HEK293T (cell line): ENCODE measurements at regions not wholly inside any gene's neighbourhood (a gene's known extent, or its start where the extent isn't known, plus 50 kb on each side); places are given as distances from the start of the nearest gene placed in this dataset.

Experiments used
- ARNT ChIP-seq: fragments of 450-650 bp; IDR thresholded peaks from 2 replicates; pipeline ENCODE4 v1.6.1; 2017; ENCODE audit warnings: mild to moderate bottlenecking
- BHLHE40 ChIP-seq: fragments of 450-650 bp; IDR thresholded peaks from 2 replicates; pipeline ENCODE4 v1.6.1; 2016; ENCODE audit warnings: mild to moderate bottlenecking, moderate library complexity, borderline replicate concordance
- CTBP1 ChIP-seq: fragments of 450-650 bp; IDR thresholded peaks from 2 replicates; pipeline ENCODE4 v1.6.1; 2016; ENCODE audit warnings: borderline replicate concordance
- L3MBTL2 ChIP-seq: fragments of 450-650 bp; conservative IDR thresholded peaks from 2 replicates; pipeline ENCODE4 v1.6.1; 2016; ENCODE audit warnings: mild to moderate bottlenecking
- SP1 ChIP-seq: fragments of 450-650 bp; IDR thresholded peaks from 2 replicates; pipeline ENCODE4 v1.6.1; 2017
- SUZ12 ChIP-seq: fragments of 450-650 bp; IDR thresholded peaks from 2 replicates; pipeline ENCODE4 v1.6.1; 2016; ENCODE audit warnings: mild to moderate bottlenecking
- ZNF384 ChIP-seq: fragments of 450-650 bp; IDR thresholded peaks from 2 replicates; pipeline ENCODE4 v1.6.1; 2016
- TF ChIP-seq, protein P1 (sequence below): fragments of 450-650 bp; IDR thresholded peaks from 2 replicates; pipeline ENCODE4 v1.6.1; 2016

DNA sequence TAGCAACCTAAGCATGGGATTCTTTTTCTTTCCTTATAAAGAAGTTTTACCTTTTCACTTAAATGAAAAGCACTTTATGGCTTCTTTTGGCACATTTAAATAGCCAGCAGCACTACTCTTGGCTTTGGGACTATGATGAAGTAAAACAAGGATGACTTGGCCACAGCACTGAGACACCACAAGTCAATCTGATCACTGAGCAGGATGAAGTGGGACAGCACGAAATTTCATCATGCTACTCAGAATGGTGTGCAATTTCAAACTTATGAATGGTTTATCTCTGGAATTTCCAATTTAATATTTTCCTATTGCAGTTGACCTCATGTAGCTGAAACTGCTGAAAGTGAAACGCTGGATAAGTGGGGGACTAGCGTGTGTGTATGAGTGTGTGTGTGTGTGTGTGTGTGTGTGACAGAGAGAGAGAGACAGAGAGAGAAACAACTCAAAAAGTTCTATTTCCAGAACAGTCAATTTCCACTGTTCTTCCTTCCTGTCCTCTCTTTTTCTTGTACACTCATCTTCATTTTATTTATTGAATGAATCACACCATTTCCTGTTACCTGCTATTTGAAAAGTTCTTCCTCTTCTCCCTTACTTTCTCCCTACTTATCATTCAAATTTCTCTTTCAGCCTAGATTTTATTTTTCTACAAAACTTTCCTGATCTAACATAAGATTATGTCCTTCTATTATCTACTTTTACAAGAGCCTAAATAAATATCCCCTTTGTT lies 414.2 kb upstream of the MIR17HG start:
- no peak for TF ChIP-seq L3MBTL2
- no peak for TF ChIP-seq SUZ12
- no peak for TF ChIP-seq SP1
- no peak for TF ChIP-seq ZNF384
- TF ChIP-seq, protein P1, sequence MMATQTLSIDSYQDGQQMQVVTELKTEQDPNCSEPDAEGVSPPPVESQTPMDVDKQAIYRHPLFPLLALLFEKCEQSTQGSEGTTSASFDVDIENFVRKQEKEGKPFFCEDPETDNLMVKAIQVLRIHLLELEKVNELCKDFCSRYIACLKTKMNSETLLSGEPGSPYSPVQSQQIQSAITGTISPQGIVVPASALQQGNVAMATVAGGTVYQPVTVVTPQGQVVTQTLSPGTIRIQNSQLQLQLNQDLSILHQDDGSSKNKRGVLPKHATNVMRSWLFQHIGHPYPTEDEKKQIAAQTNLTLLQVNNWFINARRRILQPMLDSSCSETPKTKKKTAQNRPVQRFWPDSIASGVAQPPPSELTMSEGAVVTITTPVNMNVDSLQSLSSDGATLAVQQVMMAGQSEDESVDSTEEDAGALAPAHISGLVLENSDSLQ: no peak
- no peak for TF ChIP-seq ARNT
- TF ChIP-seq CTBP1: no peak
- no peak for TF ChIP-seq BHLHE40
